GM12864 (cell line): ENCODE measurements at regions not wholly inside any gene's neighbourhood (a gene's known extent, or its start where the extent isn't known, plus 50 kb on each side); places are given as distances from the start of the nearest gene placed in this dataset.

Experiments
- DNase-seq: peaks from one replicate; pipeline ENCODE4 v3.0.0-alpha.2; 2011; ENCODE audit warnings: low read depth
- H3K4me3 ChIP-seq: 2 replicates; pipeline ENCODE4 v1.5.1; 2011; ENCODE audit warnings: mild to moderate bottlenecking, low read depth, low read length, control low read depth
- TF ChIP-seq, protein P1 (sequence below): IDR thresholded peaks from 2 replicates; pipeline ENCODE4 v1.5.1; 2011; ENCODE audit warnings: low read depth, mild to moderate bottlenecking, moderate library complexity, low read length, control low read depth, inconsistent platforms; ENCODE audit errors: missing control alignments

DNA sequence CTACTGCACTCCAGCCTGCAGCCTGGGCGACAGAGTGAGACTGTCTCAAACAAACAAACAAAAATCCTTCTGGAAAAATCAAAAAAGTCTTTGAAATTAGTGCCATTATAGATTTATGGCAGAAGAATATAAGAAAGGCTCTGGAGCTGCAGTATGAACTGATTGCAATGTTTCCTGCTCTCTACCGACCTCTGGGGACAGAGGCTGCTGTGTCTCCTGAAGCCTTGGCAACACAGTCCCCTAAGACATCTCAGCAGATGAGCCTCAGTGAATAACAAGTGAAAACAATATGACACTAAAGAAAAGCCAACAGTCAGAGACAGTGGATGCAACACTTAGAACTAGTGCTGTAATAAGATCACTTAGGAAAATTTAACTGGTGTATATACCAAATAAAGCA is 494.9 kb upstream of the LRATD1 start:
- no peak overlapping the region for H3K4me3 ChIP-seq
- DNase-seq, result no peak
- TF ChIP-seq, protein P1, sequence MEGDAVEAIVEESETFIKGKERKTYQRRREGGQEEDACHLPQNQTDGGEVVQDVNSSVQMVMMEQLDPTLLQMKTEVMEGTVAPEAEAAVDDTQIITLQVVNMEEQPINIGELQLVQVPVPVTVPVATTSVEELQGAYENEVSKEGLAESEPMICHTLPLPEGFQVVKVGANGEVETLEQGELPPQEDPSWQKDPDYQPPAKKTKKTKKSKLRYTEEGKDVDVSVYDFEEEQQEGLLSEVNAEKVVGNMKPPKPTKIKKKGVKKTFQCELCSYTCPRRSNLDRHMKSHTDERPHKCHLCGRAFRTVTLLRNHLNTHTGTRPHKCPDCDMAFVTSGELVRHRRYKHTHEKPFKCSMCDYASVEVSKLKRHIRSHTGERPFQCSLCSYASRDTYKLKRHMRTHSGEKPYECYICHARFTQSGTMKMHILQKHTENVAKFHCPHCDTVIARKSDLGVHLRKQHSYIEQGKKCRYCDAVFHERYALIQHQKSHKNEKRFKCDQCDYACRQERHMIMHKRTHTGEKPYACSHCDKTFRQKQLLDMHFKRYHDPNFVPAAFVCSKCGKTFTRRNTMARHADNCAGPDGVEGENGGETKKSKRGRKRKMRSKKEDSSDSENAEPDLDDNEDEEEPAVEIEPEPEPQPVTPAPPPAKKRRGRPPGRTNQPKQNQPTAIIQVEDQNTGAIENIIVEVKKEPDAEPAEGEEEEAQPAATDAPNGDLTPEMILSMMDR, result no peak

DNA sequence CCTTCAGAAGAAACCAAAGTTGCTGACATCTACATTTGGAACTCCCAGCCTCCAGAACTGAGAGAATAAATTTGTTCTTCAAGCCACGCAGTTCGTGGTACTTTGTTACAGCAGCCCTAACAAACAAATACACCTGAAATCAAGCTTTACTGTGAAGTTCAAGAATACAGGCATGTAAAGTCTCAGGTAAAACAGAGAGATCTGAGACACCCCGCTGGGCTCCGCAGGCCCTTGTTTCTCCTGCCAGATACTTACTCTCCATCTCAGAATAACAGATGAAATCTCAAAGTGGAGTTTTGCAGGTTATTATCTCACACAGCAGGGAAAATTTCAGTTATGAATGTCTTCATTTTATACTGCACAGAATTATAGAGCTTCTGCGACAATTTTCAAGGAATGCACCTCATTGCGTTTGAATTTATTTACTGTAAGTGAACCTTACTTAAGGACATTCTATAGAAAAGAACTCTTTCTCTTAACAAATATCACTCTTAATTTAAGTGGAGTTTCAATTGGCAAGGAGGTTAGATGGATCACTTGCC is 492.4 kb upstream of the LRATD1 start:
- H3K4me3 ChIP-seq, result no peak overlapping the region
- TF ChIP-seq, protein P1, result no peak
- DNase-seq, result no peak

DNA sequence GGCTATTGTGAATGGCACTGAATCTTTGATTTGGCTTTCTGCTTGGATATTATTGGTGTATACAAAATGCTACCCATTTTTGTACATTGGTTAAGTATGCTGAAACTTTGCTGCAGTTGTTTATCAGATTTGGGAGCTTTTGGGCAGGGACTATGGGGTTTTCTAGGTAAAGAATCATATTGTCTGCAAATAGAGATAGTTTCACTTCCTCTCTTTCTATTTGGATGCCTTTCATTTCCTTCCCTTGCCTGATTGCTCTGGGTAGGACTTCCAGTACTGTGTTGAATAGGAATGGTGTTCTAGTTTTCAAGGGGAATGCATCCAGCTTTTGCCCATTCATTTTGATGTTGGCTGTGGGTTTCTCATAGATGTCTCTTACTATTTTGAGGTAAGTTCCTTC is 489.1 kb upstream of the LRATD1 start:
- H3K4me3 ChIP-seq, result no peak overlapping the region
- DNase-seq, result no peak
- TF ChIP-seq, protein P1, result no peak

DNA sequence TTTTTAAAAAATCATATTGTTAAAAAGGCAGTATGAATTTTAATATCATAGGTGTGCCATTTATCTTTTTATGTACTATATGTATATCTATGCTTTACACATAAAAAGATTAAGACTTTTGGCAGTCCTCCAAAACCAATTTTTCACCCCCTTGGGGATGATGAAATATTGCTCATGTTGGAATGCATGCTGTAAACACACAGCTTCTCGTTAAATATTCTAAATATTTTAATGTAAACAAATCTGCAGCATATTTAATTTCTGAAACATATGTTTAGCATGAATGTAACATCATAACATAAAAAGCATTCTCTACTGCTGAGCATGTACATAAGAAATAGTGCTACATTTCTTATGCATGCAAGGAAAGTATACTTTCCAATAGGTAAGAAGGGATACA is 484.3 kb upstream of the LRATD1 start:
- no peak for DNase-seq
- H3K4me3 ChIP-seq, result no peak overlapping the region
- TF ChIP-seq, protein P1, result no peak

DNA sequence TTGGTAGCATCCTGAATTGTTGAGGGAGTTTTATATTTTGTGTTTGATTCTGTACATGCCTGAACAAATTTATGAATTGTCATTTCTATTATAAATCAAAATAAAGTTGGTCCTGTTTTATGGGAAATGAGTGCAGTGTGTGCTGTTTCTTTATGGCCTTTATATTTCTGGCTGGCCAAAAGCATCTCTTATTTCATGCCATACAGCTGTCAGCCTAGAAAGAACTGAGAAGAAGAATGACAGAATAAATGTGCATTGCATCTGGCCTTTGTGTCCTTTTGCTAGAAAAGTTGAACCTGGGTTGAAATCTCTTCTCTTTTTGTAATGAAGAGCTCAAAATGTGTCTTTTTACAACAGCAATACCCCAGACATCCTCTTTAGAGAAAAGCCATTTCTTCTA is 474.7 kb upstream of the LRATD1 start:
- DNase-seq, result no peak
- H3K4me3 ChIP-seq, result no peak overlapping the region
- TF ChIP-seq, protein P1, result no peak

DNA sequence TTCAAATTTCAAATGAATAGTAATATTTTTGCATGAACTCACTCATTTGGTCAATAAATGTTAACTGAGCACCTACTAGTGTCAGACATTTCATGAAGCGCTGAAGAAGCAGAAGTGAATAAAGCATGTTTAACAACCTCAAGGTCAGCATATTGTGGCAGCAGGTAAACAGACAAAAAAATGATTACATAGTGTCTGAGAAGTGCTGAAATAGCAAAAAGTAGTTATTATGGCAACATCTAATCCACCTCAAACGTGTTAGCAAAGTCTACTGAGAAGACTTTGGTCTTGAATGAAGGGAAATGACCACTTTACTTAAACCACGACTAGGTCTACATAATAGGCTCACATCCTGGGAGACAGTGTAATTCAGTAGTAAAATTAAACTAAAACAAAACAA is 452.2 kb upstream of the LRATD1 start:
- H3K4me3 ChIP-seq, result no peak overlapping the region
- TF ChIP-seq, protein P1, result no peak
- DNase-seq, result no peak

DNA sequence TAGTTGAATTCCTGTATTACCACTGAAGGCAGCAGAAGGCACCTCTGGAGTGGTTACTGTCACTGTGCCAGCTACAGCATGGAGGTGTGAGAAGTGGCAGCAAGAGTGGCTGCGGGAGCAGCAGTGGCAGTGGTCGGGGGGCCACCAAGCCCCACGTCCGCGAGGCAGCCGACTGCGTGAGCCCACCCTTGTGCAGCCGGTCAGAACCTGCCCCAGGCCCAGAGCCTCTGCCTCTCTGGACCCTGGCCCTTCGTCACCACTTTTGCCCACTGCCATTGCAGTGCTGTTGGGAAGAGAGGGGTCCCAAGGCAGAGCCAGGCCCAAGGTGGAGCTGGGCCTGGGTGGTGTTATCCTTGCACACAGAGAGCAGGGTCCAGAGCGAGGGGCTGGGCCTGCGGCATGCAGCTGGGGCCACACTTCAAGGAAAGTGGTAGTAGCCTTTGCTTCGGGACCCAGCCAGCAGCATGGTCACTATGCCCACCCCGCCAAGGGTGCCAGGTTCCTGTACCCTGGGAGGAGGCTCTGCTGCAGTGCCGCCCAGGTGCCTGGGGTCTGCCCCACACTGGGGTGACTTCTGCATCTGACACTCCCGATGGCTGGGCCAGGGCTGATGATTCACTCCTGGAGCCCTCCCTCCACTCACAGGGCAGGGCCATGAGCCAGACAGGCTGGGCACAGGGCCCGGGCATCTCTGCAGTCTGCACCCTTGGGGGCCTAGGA is 450.1 kb upstream of the LRATD1 start:
- TF ChIP-seq, protein P1, result no peak

More for the DNA sequence above, 450.1 kb upstream of the LRATD1 start:
- no peak overlapping the region for H3K4me3 ChIP-seq
- DNase-seq, result no peak
